ENCODE measurements at regions not wholly inside any gene's neighbourhood (a gene's known extent, or its start where the extent isn't known, plus 50 kb on each side); places are given as distances from the start of the nearest gene placed in this dataset.

DNA sequence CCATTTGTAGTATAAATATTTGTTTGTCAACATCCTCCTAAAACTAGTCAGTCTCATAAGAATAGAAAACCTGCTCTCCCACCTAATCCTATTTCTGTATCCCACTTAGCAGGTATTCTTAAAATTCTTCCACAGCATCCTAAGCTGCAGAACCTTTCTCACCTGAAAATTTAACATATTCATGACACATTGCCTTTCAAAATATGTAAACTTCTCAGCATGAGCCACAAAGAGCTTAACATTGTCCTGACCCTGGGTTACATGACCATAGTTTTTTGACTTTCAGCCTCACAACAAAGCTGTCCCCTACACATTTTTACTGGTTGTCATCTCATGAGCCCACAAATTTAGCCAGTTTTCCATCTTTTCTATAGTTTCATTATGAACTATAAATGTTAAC lies 712.1 kb downstream of the LTN1 start:
- no peak for TF ChIP-seq ZFX (IDR thresholded peaks at IDR 0.05)
- TF ChIP-seq, protein P1, sequence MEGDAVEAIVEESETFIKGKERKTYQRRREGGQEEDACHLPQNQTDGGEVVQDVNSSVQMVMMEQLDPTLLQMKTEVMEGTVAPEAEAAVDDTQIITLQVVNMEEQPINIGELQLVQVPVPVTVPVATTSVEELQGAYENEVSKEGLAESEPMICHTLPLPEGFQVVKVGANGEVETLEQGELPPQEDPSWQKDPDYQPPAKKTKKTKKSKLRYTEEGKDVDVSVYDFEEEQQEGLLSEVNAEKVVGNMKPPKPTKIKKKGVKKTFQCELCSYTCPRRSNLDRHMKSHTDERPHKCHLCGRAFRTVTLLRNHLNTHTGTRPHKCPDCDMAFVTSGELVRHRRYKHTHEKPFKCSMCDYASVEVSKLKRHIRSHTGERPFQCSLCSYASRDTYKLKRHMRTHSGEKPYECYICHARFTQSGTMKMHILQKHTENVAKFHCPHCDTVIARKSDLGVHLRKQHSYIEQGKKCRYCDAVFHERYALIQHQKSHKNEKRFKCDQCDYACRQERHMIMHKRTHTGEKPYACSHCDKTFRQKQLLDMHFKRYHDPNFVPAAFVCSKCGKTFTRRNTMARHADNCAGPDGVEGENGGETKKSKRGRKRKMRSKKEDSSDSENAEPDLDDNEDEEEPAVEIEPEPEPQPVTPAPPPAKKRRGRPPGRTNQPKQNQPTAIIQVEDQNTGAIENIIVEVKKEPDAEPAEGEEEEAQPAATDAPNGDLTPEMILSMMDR (conservative IDR thresholded peaks at IDR 0.05): no peak
- no peak overlapping the region for H3K27ac ChIP-seq

DNA sequence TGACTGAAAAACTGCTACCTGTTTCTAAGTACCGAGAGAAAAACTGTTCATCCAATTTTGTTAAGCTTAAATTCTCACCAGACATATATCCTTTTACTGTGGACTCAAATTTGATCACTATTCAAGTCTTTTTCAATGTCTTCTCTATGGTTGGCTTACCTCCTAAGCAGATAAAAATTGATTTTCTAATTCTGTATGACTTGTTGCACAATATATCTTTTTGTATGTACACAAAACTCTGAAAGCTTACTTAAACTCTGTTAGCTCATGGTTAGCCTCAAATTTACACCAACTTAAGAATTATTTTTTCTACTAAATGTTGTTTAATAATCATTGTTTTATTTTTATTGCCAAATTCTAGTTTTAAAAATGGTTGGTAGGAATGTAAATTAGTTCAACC lies 715.4 kb downstream of the LTN1 start:
- H3K27ac ChIP-seq: no peak overlapping the region
- TF ChIP-seq, protein P1 (conservative IDR thresholded peaks at IDR 0.05): no peak
- no peak for TF ChIP-seq ZFX (IDR thresholded peaks at IDR 0.05)

DNA sequence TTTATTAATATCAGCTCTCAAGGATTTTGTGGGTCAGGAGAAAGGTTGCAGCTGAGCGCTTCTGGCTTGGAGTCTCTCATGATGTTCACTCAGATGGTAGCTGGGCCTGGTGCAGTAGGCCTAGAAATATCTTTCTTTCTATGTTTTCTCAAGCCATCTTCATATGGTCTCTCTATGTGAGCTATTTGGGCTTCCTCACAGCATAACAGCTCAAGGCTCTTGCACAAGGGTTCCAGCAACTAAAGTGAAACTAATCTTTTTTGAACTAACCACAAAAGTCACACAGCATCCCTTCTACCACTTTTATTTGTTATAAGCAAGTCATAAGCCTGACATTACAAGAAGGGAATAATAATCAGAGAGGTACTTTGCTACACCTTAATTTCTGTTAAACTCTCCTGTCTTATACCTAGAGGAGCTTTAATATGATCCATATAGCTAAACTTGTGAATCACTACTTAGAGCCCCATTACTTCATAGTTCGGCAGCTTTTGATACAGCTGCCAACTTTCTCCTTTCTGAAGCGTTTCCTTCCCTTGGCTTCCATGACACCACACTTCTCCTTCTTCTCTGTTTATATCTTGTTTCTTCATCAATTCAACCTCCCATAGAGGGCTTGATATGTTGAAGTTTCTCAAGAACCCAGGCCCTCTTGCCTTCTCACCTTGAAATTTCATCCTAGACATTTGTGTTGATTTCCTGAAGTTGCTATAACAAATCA lies 720.2 kb downstream of the LTN1 start:
- TF ChIP-seq ZFX (IDR thresholded peaks at IDR 0.05): no peak
- TF ChIP-seq, protein P1 (conservative IDR thresholded peaks at IDR 0.05): no peak
- no peak overlapping the region for H3K27ac ChIP-seq

DNA sequence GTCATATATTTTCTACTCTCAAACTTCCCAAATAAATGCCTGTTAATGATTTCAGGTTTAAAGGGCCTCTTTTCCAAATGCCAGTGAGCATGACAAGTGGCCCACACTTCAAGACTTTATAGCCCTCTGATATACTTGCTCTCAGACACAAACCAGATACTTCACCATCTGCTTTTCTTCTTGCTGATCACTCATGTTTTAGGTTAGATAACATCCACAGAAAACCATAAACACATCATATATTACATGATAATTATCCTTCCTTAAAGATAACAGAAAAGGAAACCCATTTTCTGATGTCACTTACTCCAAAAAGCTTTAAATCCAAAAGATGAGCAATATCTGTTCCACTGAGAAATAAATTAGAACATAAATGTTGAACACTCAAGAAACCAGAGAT lies 723.5 kb downstream of the LTN1 start:
- H3K27ac ChIP-seq: no peak overlapping the region
- no peak for TF ChIP-seq ZFX (IDR thresholded peaks at IDR 0.05)

DNA sequence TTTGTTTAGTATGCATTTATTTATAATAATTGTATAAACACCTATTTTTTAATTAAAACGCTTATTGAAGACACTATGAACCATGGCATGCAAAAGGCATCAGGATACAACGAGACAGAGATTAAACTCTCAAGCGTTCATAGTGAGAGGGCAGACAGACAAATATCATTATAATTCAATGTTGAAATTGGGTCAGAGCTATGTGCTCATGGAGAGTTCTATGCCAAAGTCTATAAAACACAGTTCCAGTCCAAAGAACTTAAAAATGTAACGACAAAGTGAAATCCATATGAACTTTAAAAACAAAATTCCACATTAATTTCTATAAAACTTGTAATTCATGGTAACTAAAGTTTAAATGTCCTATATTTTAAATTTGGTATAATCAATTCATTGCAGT lies 724.0 kb downstream of the LTN1 start:
- TF ChIP-seq, protein P1 (conservative IDR thresholded peaks at IDR 0.05): no peak
- TF ChIP-seq ZFX (IDR thresholded peaks at IDR 0.05): no peak
- no peak overlapping the region for H3K27ac ChIP-seq

DNA sequence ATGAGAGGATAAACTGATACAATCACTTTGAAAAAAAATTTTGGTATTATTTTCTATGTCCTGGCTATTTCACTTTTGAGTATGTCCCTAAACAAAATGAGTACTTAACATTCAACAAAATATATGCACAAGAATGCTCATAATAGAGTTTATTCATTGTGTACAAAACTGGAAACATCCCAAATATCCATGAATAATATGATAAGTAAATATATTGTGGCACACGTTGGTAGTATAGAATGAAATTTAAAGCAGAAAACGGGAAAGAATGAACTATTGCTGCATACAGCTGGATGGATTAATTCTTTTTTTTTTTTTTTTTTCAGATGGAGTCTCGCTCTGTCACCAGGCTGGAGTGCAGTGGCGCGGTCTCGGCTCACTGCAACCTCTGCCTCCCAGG lies 725.2 kb downstream of the LTN1 start:
- TF ChIP-seq, protein P1 (conservative IDR thresholded peaks at IDR 0.05): no peak
- no peak for TF ChIP-seq ZFX (IDR thresholded peaks at IDR 0.05)
- H3K27ac ChIP-seq: no peak overlapping the region

DNA sequence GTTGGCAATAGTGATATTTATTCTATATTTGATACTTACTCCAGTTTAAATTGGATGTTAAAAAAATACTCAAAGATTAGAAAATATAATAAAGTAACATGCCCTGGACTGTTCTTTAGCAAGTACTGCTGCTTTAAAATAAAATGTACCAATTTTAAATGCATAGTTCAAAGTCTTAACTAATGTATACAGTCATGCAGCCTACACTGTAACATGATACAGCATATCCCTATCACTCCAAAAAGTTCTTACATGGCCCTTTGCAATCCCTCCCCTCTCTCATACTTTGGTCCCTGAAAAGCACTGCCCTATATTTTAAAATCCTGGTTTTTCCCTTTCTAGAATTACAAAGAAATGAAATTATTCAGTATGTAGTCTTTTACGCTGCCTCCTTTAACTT lies 726.6 kb downstream of the LTN1 start:
- no peak overlapping the region for H3K27ac ChIP-seq
- TF ChIP-seq, protein P1 (conservative IDR thresholded peaks at IDR 0.05): no peak
- TF ChIP-seq ZFX (IDR thresholded peaks at IDR 0.05): no peak

DNA sequence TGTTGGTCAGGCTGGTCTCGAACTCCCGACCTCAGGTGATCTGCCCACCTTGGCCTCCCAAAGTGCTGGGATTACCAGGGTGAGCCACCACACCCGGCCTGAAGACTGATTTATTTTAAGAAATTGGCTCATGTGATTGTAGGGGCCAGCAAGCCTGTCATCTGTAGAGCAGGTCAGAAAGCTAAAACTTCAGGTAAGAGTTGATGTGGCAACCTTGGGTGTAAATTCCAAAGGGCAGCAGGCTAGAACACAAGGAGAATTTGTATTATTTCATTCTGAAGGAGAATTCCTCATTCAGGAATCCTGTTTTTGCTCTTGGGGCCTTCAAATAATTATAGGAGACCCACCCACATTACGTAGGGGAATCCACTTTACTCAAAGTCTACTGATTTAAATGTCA lies 728.7 kb downstream of the LTN1 start:
- TF ChIP-seq, protein P1 (conservative IDR thresholded peaks at IDR 0.05): no peak
- TF ChIP-seq ZFX (IDR thresholded peaks at IDR 0.05): no peak
- no peak overlapping the region for H3K27ac ChIP-seq
